Vagina (tissue), 2 donors: ENCODE measurements at regions not wholly inside any gene's neighbourhood (a gene's known extent, or its start where the extent isn't known, plus 50 kb on each side); places are given as distances from the start of the nearest gene placed in this dataset.

Experiments
- CTCF ChIP-seq, 3 experiments: fragments of 450-650 bp in 2 of 3; fragments of 200-600 bp in 1 of 3; sonication (generic) in 1 of 3; IDR thresholded peaks; one replicate each; pipeline ENCODE4 v1.5.1; 2017 to 2019; ENCODE audit warnings: antibody characterized with exemption in 3 of 3, mild to moderate bottlenecking in 2 of 3, moderate library complexity in 2 of 3
- POLR2A ChIP-seq, 2 donors: fragments of 450-650 bp; IDR thresholded peaks; one replicate each; pipeline ENCODE4 v1.6.1; 2017; ENCODE audit warnings: antibody characterized with exemption in 2 of 2, mild to moderate bottlenecking in 2 of 2, moderate library complexity in 2 of 2

GRCh38 chr1:5646486-5647149, 345.6 kb downstream of the NPHP4 start:
- TF ChIP-seq CTCF (IDR thresholded peaks at IDR 0.05) (no peak), POLR2A (IDR thresholded peaks at IDR 0.05) (no peak)
